MCF 10A (cell line): ENCODE measurements at regions not wholly inside any gene's neighbourhood (a gene's known extent, or its start where the extent isn't known, plus 50 kb on each side); places are given as distances from the start of the nearest gene placed in this dataset.

Experiments used
- BruUV-seq: library from RNA; stranded (reverse); fragments of 400-500 nt; replicated peaks from 2 replicates; lab custom pipeline; 2021; lab: Mats Ljungman, UMichigan
- CTCF ChIA-PET: fragments of 300-600 bp; sonication (Branson Sonifier 250); formaldehyde crosslinking; extraction: SDS; loops from one replicate; lab custom pipeline; 2021; ENCODE audit warnings: antibody characterized with exemption, inconsistent platforms; lab: Yijun Ruan, JAX
- POLR2A ChIA-PET: fragments of 300-600, 350-650 bp; sonication (Branson Sonifier 250); formaldehyde crosslinking; extraction: SDS; loops from one replicate; lab custom pipeline; 2020; ENCODE audit warnings: antibody characterized with exemption, inconsistent platforms; lab: Yijun Ruan, JAX
- DNase-seq: peaks from one replicate; pipeline ENCODE4 v3.0.0-alpha.2; 2018; ENCODE audit not compliant: unreplicated experiment
- H3K27ac Mint-ChIP-seq: one replicate; pipeline ENCODE4 v1.8.0; 2022; ENCODE audit warnings: mild to moderate bottlenecking, low read depth, mixed read lengths; ENCODE audit not compliant: unreplicated experiment
- H3K27me3 Mint-ChIP-seq: one replicate; pipeline ENCODE4 v1.8.0; 2022; ENCODE audit warnings: mixed read lengths; ENCODE audit not compliant: insufficient read depth, unreplicated experiment
- H3K36me3 Mint-ChIP-seq: one replicate; pipeline ENCODE4 v1.8.0; 2022; ENCODE audit warnings: mild to moderate bottlenecking, moderate library complexity, mixed read lengths; ENCODE audit not compliant: insufficient read depth, unreplicated experiment
- H3K4me1 Mint-ChIP-seq: one replicate; pipeline ENCODE4 v1.8.0; 2022; ENCODE audit warnings: mixed read lengths; ENCODE audit not compliant: insufficient read depth, unreplicated experiment
- H3K4me3 Mint-ChIP-seq: one replicate; pipeline ENCODE4 v1.8.0; 2022; ENCODE audit warnings: mild to moderate bottlenecking, moderate library complexity, mixed read lengths; ENCODE audit not compliant: unreplicated experiment
- H3K9me3 Mint-ChIP-seq: one replicate; pipeline ENCODE4 v1.8.0; 2022; ENCODE audit warnings: mixed read lengths; ENCODE audit not compliant: unreplicated experiment
- CTCF ChIP-seq: fragments of 200-600 bp; IDR thresholded peaks from one replicate; pipeline ENCODE4 v1.8.0; 2022; ENCODE audit warnings: antibody characterized with exemption, mild to moderate bottlenecking; ENCODE audit not compliant: unreplicated experiment
- intact Hi-C: fragments of 100-400 bp; cut with micrococcal nuclease; formaldehyde crosslinking; loops from 2 replicates; pipeline ENCODE4 v1.14.1; 2022

DNA sequence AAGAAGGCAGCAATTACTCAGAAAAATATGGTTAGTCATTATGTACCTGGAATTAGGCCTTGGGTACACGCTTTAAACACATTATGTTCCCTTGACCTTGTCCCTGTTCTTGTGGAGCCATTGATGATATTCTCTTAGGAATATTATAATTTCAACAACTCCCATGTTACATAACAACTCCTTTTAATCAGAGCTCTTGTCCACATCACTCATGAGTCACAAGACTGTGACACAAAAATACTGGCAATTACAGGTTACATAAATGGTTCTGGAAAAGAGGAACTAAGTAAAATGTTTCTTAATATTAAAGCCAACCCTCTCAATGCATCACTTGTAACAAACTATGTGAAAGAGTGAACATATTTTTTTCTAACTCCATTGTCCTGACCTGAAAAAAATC is 143.8 kb upstream of the PCLO start:
- Mint-ChIP-seq H3K27ac (no peak overlapping the region), H3K36me3 (no peaks in the 10 kb centered on the region), H3K4me1 (no peaks in the 10 kb centered on the region), H3K27me3 (peaks cover 46% of the 10 kb centered on the region), H3K4me3 (no peak overlapping the region), H3K9me3 (no peaks in the 10 kb centered on the region)
- no peak for DNase-seq
- ChIA-PET CTCF (no interaction called here), POLR2A (no interaction called here)
- BruUV-seq = no TSS peak
- intact Hi-C loops = no loop called here
- no peak for TF ChIP-seq CTCF

- no peak overlapping the region for H3K27ac Mint-ChIP-seq
- POLR2A ChIA-PET = no interaction called here
- TF ChIP-seq CTCF = no peak
- H3K27me3 Mint-ChIP-seq = peaks cover 48% of the 10 kb centered on the region
- H3K4me1 Mint-ChIP-seq = no peaks in the 10 kb centered on the region
- no peaks in the 10 kb centered on the region for H3K36me3 Mint-ChIP-seq
- H3K9me3 Mint-ChIP-seq = no peaks in the 10 kb centered on the region
- intact Hi-C loops = no loop called here
- no peak overlapping the region for H3K4me3 Mint-ChIP-seq
- DNase-seq = no peak
- CTCF ChIA-PET = interaction anchor here (0.7 kb wide), 1 partner anchor 392 kb away, joined by 4 read pairs; no protein-coding TSS in a partner anchor
- no TSS peak for BruUV-seq
Measured at GRCh38 chr7:83305027-83305426, 142.3 kb upstream of the PCLO start.

- POLR2A ChIA-PET = no interaction called here
- H3K4me3 Mint-ChIP-seq = no peak overlapping the region
- TF ChIP-seq CTCF = no peak
- intact Hi-C loops = no loop called here
- H3K27me3 Mint-ChIP-seq = peaks cover 31% of the 10 kb centered on the region
- CTCF ChIA-PET = no interaction called here
- BruUV-seq = no TSS peak
- DNase-seq = no peak
- H3K9me3 Mint-ChIP-seq = no peaks in the 10 kb centered on the region
- H3K36me3 Mint-ChIP-seq = no peaks in the 10 kb centered on the region
- H3K4me1 Mint-ChIP-seq = no peaks in the 10 kb centered on the region
- H3K27ac Mint-ChIP-seq = no peak overlapping the region
Measured at GRCh38 chr7:83301416-83301815, 138.7 kb upstream of the PCLO start.

- no peak overlapping the region for H3K27ac Mint-ChIP-seq
- ChIA-PET CTCF (no interaction called here), POLR2A (no interaction called here)
- H3K27me3 Mint-ChIP-seq = peaks cover 56% of the 10 kb centered on the region
- TF ChIP-seq CTCF = no peak
- no peaks in the 10 kb centered on the region for H3K36me3 Mint-ChIP-seq
- no peak overlapping the region for H3K4me3 Mint-ChIP-seq
- H3K9me3 Mint-ChIP-seq = no peaks in the 10 kb centered on the region
- intact Hi-C loops = no loop called here
- DNase-seq = no peak
- no TSS peak for BruUV-seq
- H3K4me1 Mint-ChIP-seq = no peaks in the 10 kb centered on the region
Measured at GRCh38 chr7:83290211-83290610, 127.5 kb upstream of the PCLO start.
